HEK293 (cell line): ENCODE measurements at regions not wholly inside any gene's neighbourhood (a gene's known extent, or its start where the extent isn't known, plus 50 kb on each side); places are given as distances from the start of the nearest gene placed in this dataset.

Experiments
- CTCF ChIA-PET: fragments of 350-600 bp; formaldehyde crosslinking; extraction: SDS; loops from one replicate; lab custom pipeline; 2021; ENCODE audit warnings: antibody characterized with exemption; lab: Yijun Ruan, JAX
- POLR2A ChIA-PET: fragments of 300-600 bp; formaldehyde crosslinking; extraction: SDS; loops from one replicate; lab custom pipeline; 2020; ENCODE audit warnings: antibody characterized with exemption, inconsistent platforms; lab: Yijun Ruan, JAX
- H3K27ac ChIP-seq: fragments of 200-500 bp; sonication (Bioruptor generic); 2 replicates; pipeline ENCODE4 v1.5.1; 2014; ENCODE audit warnings: low read depth, low read length, control low read depth, inconsistent platforms; ENCODE audit errors: extremely low read depth
- H3K36me3 ChIP-seq, 2 experiments: fragments of 200-500 bp in 1 of 2; sonication (Bioruptor generic) in 1 of 2; 1 replicate in 1 of 2; 2 replicates in 1 of 2; pipeline ENCODE4 v1.5.1; 2014 to 2017; ENCODE audit warnings: inconsistent platforms in 2 of 2, low read length in 2 of 2; ENCODE audit not compliant: control insufficient read depth in 2 of 2, insufficient read depth in 1 of 2
- H3K4me1 ChIP-seq: fragments of 200-500 bp; sonication (Bioruptor generic); 2 replicates; pipeline ENCODE4 v1.5.1; 2014; ENCODE audit warnings: mild to moderate bottlenecking, low read length, inconsistent platforms; ENCODE audit not compliant: control insufficient read depth, insufficient read depth
- H3K4me3 ChIP-seq: 2 replicates; pipeline ENCODE4 v1.5.1; 2011; ENCODE audit warnings: low read depth, mild to moderate bottlenecking, control low read depth, low read length, moderate library complexity
- H3K9me3 ChIP-seq: fragments of 200-500 bp; sonication (Bioruptor generic); 2 replicates; pipeline ENCODE4 v1.5.1; 2014; ENCODE audit warnings: low read depth, low read length, inconsistent platforms; ENCODE audit not compliant: control insufficient read depth, insufficient read depth
- HOXD13 ChIP-seq: sonication (generic); formaldehyde crosslinking; IDR thresholded peaks from 2 replicates; pipeline ENCODE4 v1.8.0; 2022; ENCODE audit warnings: missing genetic modification reagents, borderline replicate concordance
- KLF16 ChIP-seq: fragments of 450-650 bp; formaldehyde crosslinking; IDR thresholded peaks from 2 replicates; pipeline ENCODE4 v1.5.1; 2017; ENCODE audit warnings: missing biosample characterization, missing genetic modification characterization
- MEIS1 ChIP-seq: sonication (generic); formaldehyde crosslinking; IDR thresholded peaks from 2 replicates; pipeline ENCODE4 v1.8.1; 2022; ENCODE audit warnings: missing genetic modification reagents, mild to moderate bottlenecking, borderline replicate concordance
- OSR2 ChIP-seq: fragments of 450-650 bp; formaldehyde crosslinking; IDR thresholded peaks from 2 replicates; pipeline ENCODE4 v1.5.1; 2016; ENCODE audit warnings: missing biosample characterization, missing genetic modification characterization
- ZNF19 ChIP-seq: fragments of 450-650 bp; formaldehyde crosslinking; IDR thresholded peaks from 2 replicates; pipeline ENCODE4; 2016; ENCODE audit warnings: missing biosample characterization, missing genetic modification characterization, low read depth
- ZNF221 ChIP-seq: fragments of 450-650 bp; formaldehyde crosslinking; IDR thresholded peaks from 2 replicates; pipeline ENCODE4 v1.5.1; 2017; ENCODE audit warnings: missing biosample characterization, missing genetic modification characterization, borderline replicate concordance
- ZNF335 ChIP-seq: fragments of 450-650 bp; formaldehyde crosslinking; conservative IDR thresholded peaks from 2 replicates; pipeline ENCODE4 v1.5.1; 2016; ENCODE audit warnings: missing biosample characterization, missing genetic modification characterization
- ZNF341 ChIP-seq: fragments of 450-650 bp; formaldehyde crosslinking; IDR thresholded peaks from 2 replicates; pipeline ENCODE4; 2016; ENCODE audit warnings: low read depth, missing biosample characterization, missing genetic modification characterization
- ZNF350 ChIP-seq: fragments of 450-650 bp; formaldehyde crosslinking; IDR thresholded peaks from 2 replicates; pipeline ENCODE4 v1.5.0; 2017; ENCODE audit warnings: missing biosample characterization, mild to moderate bottlenecking, missing genetic modification characterization
- ZNF514 ChIP-seq: fragments of 450-650 bp; formaldehyde crosslinking; IDR thresholded peaks from 2 replicates; pipeline ENCODE4 v1.5.1; 2016; ENCODE audit warnings: missing biosample characterization, missing genetic modification characterization
- ZNF530 ChIP-seq: fragments of 450-650 bp; formaldehyde crosslinking; IDR thresholded peaks from 2 replicates; pipeline ENCODE4 v1.5.1; 2016; ENCODE audit warnings: low read depth, missing biosample characterization, missing genetic modification characterization
- ZNF658 ChIP-seq: fragments of 450-650 bp; formaldehyde crosslinking; IDR thresholded peaks from 2 replicates; pipeline ENCODE4; 2016; ENCODE audit warnings: missing biosample characterization, missing genetic modification characterization
- ZNF664 ChIP-seq: fragments of 450-650 bp; formaldehyde crosslinking; IDR thresholded peaks from 2 replicates; pipeline ENCODE4 v1.5.1; 2016; ENCODE audit warnings: missing biosample characterization, missing genetic modification characterization
- ZSCAN16 ChIP-seq: fragments of 450-650 bp; formaldehyde crosslinking; IDR thresholded peaks from 2 replicates; pipeline ENCODE4 v1.5.1; 2016; ENCODE audit warnings: missing biosample characterization, missing genetic modification characterization
- ZSCAN23 ChIP-seq: fragments of 450-650 bp; formaldehyde crosslinking; IDR thresholded peaks from 2 replicates; pipeline ENCODE4 v1.5.1; 2016; ENCODE audit warnings: missing biosample characterization, missing genetic modification characterization
- TF ChIP-seq, protein P1 (sequence below): fragments of 450-650 bp; formaldehyde crosslinking; conservative IDR thresholded peaks from 2 replicates; pipeline ENCODE4 v1.5.1; 2016; ENCODE audit warnings: low read depth, missing biosample characterization, missing genetic modification characterization
- TF ChIP-seq, protein P2 (sequence below): fragments of 450-650 bp; formaldehyde crosslinking; IDR thresholded peaks from 2 replicates; pipeline ENCODE4 v1.5.0; 2017; ENCODE audit warnings: missing biosample characterization, missing genetic modification characterization, borderline replicate concordance
- TF ChIP-seq, protein P3 (sequence below): IDR thresholded peaks from 2 replicates; pipeline ENCODE4 v1.6.1; 2011; ENCODE audit warnings: mild to moderate bottlenecking, low read depth, low read length, borderline replicate concordance
- TF ChIP-seq, protein P4 (sequence below): fragments of 450-650 bp; formaldehyde crosslinking; IDR thresholded peaks from 2 replicates; pipeline ENCODE4 v1.5.1; 2017; ENCODE audit warnings: missing biosample characterization, missing genetic modification characterization
- TF ChIP-seq, protein P5 (sequence below): fragments of 450-650 bp; formaldehyde crosslinking; IDR thresholded peaks from 2 replicates; pipeline ENCODE4 v1.5.1; 2017; ENCODE audit warnings: missing biosample characterization, missing genetic modification characterization

DNA sequence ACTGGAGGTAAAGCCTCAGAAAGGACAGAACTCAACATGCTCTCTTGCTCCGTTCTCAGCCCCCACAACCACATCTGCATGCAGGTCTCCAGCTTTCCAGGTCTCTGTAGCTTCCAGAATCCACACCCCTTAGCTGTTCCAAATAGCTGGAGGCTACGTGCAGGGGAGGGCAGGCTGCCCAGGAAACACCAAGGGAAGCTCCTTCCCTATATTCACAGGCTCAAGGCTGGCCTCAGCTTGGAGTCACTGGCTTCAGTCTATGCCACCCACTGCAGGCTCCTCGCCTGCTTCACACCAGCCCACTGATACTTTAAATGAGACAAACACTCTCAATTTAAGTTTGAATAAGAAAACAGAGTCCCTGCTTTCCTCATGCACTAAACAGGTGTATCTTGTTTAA, 73.3 kb downstream of the ASCL4 start (continued):
- TF ChIP-seq, protein P1, sequence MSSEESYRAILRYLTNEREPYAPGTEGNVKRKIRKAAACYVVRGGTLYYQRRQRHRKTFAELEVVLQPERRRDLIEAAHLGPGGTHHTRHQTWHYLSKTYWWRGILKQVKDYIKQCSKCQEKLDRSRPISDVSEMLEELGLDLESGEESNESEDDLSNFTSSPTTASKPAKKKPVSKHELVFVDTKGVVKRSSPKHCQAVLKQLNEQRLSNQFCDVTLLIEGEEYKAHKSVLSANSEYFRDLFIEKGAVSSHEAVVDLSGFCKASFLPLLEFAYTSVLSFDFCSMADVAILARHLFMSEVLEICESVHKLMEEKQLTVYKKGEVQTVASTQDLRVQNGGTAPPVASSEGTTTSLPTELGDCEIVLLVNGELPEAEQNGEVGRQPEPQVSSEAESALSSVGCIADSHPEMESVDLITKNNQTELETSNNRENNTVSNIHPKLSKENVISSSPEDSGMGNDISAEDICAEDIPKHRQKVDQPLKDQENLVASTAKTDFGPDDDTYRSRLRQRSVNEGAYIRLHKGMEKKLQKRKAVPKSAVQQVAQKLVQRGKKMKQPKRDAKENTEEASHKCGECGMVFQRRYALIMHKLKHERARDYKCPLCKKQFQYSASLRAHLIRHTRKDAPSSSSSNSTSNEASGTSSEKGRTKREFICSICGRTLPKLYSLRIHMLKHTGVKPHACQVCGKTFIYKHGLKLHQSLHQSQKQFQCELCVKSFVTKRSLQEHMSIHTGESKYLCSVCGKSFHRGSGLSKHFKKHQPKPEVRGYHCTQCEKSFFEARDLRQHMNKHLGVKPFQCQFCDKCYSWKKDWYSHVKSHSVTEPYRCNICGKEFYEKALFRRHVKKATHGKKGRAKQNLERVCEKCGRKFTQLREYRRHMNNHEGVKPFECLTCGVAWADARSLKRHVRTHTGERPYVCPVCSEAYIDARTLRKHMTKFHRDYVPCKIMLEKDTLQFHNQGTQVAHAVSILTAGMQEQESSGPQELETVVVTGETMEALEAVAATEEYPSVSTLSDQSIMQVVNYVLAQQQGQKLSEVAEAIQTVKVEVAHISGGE (tag by site-specific recombination), result no peak
- TF ChIP-seq, all 188 proteins: peak for 0

GRCh38 chr12:107853479-107853878, 79.0 kb downstream of the ASCL4 start:
- no peak for TF ChIP-seq ZNF341 (tag by site-specific recombination)
- TF ChIP-seq ZNF530, result no peak
- no peak for TF ChIP-seq ZNF664 (tag by site-specific recombination)
- TF ChIP-seq ZSCAN23 (tag by site-specific recombination), result no peak
- TF ChIP-seq, protein P2, sequence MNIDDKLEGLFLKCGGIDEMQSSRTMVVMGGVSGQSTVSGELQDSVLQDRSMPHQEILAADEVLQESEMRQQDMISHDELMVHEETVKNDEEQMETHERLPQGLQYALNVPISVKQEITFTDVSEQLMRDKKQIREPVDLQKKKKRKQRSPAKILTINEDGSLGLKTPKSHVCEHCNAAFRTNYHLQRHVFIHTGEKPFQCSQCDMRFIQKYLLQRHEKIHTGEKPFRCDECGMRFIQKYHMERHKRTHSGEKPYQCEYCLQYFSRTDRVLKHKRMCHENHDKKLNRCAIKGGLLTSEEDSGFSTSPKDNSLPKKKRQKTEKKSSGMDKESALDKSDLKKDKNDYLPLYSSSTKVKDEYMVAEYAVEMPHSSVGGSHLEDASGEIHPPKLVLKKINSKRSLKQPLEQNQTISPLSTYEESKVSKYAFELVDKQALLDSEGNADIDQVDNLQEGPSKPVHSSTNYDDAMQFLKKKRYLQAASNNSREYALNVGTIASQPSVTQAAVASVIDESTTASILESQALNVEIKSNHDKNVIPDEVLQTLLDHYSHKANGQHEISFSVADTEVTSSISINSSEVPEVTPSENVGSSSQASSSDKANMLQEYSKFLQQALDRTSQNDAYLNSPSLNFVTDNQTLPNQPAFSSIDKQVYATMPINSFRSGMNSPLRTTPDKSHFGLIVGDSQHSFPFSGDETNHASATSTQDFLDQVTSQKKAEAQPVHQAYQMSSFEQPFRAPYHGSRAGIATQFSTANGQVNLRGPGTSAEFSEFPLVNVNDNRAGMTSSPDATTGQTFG, result no peak
- TF ChIP-seq ZNF221 (tag by site-specific recombination), result no peak
- no peak for TF ChIP-seq ZNF514
- TF ChIP-seq, protein P3, sequence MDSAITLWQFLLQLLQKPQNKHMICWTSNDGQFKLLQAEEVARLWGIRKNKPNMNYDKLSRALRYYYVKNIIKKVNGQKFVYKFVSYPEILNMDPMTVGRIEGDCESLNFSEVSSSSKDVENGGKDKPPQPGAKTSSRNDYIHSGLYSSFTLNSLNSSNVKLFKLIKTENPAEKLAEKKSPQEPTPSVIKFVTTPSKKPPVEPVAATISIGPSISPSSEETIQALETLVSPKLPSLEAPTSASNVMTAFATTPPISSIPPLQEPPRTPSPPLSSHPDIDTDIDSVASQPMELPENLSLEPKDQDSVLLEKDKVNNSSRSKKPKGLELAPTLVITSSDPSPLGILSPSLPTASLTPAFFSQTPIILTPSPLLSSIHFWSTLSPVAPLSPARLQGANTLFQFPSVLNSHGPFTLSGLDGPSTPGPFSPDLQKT, result no peak
- TF ChIP-seq KLF16 (tag by site-specific recombination), result no peak
- TF ChIP-seq ZNF335 (tag by site-specific recombination), result no peak
- TF ChIP-seq ZNF350 (tag by site-specific recombination), result no peak
- TF ChIP-seq, protein P4, sequence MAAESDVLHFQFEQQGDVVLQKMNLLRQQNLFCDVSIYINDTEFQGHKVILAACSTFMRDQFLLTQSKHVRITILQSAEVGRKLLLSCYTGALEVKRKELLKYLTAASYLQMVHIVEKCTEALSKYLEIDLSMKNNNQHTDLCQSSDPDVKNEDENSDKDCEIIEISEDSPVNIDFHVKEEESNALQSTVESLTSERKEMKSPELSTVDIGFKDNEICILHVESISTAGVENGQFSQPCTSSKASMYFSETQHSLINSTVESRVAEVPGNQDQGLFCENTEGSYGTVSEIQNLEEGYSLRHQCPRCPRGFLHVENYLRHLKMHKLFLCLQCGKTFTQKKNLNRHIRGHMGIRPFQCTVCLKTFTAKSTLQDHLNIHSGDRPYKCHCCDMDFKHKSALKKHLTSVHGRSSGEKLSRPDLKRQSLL (tag by site-specific recombination), result no peak
- ChIA-PET CTCF (interaction anchor here (0.5 to 0.8 kb wide), 3 partner anchors 139 to 877 kb away, joined by 3 read pairs; no protein-coding TSS in a partner anchor), POLR2A (no interaction called here)
- no peaks in the 10 kb centered on the region for H3K9me3 ChIP-seq
- no peak overlapping the region for H3K27ac ChIP-seq
- H3K4me3 ChIP-seq, result no peak overlapping the region
- H3K36me3 ChIP-seq, result no peaks in the 10 kb centered on the region
- no peaks in the 10 kb centered on the region for H3K4me1 ChIP-seq

- Histone ChIP-seq H3K4me3 (no peak overlapping the region), H3K36me3 (no peaks in the 10 kb centered on the region), H3K9me3 (no peaks in the 10 kb centered on the region), H3K27ac (no peak overlapping the region), H3K4me1 (no peaks in the 10 kb centered on the region)
- ChIA-PET CTCF (interaction anchor here (0.9 kb wide), 1 partner anchor 58 kb away, joined by 3 read pairs; no protein-coding TSS in a partner anchor), POLR2A (no interaction called here)
- TF ChIP-seq ZNF658 (tag by site-specific recombination) (no peak), ZSCAN16 (tag by site-specific recombination) (no peak), MEIS1 (CRISPR knock-in tag) (no peak), OSR2 (no peak), HOXD13 (no peak), ZNF19 (no peak)
- TF ChIP-seq, protein P5, sequence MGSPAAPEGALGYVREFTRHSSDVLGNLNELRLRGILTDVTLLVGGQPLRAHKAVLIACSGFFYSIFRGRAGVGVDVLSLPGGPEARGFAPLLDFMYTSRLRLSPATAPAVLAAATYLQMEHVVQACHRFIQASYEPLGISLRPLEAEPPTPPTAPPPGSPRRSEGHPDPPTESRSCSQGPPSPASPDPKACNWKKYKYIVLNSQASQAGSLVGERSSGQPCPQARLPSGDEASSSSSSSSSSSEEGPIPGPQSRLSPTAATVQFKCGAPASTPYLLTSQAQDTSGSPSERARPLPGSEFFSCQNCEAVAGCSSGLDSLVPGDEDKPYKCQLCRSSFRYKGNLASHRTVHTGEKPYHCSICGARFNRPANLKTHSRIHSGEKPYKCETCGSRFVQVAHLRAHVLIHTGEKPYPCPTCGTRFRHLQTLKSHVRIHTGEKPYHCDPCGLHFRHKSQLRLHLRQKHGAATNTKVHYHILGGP (tag by site-specific recombination), result no peak
These were observed 81.0 kb downstream of the ASCL4 start for GRCh38 chr12:107855471-107855870.
